Erythroblast (primary cell): ENCODE measurements at regions not wholly inside any gene's neighbourhood (a gene's known extent, or its start where the extent isn't known, plus 50 kb on each side); places are given as distances from the start of the nearest gene placed in this dataset.

Source experiments
- GATA1 ChIP-seq: IDR thresholded peaks from 2 replicates; pipeline ENCODE4 v1.6.1; 2011; ENCODE audit warnings: low read depth, mild to moderate bottlenecking, control low read depth, low read length, moderate library complexity
- POLR2A ChIP-seq: IDR thresholded peaks from 2 replicates; pipeline ENCODE4 v1.6.1; 2011; ENCODE audit warnings: mild to moderate bottlenecking, low read length

DNA sequence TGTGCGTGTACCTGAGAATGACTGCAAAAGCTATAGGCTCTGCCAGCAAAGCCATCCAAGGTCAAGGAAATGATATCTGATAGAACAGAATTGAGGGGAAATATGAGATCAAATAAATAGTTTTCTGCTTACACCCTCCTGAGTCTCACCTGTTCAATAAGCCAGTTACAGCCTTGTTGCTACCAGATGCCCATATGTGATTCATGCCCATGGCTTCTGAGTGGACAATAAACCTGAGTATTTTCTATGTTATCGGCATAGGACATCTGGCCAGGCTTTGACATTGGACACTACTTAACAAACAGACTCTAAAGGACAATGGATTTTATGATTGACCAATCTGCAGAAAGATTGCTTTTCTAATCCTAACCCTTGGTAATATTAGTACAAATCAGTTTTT, 297.9 kb downstream of the LRATD1 start:
- TF ChIP-seq POLR2A, result no peak
- TF ChIP-seq GATA1, result no peak
